Esophagus squamous epithelium (tissue), 4 donors: ENCODE measurements at regions not wholly inside any gene's neighbourhood (a gene's known extent, or its start where the extent isn't known, plus 50 kb on each side); places are given as distances from the start of the nearest gene placed in this dataset.

Source experiments
- POLR2A ChIP-seq, 4 donors: fragments of 450-650 bp; IDR thresholded peaks; one replicate each; pipeline ENCODE4 v1.6.1; 2017; ENCODE audit warnings: antibody characterized with exemption in 4 of 4, mild to moderate bottlenecking in 4 of 4, moderate library complexity in 3 of 4
- TF ChIP-seq, protein P1 (sequence below), 6 experiments: fragments of 450-650 bp in 4 of 6; fragments of 200-600 bp in 2 of 6; sonication (generic) in 2 of 6; IDR thresholded peaks; one replicate each; pipeline ENCODE4 v1.5.1; 2016 to 2019; ENCODE audit warnings: antibody characterized with exemption in 6 of 6, mild to moderate bottlenecking in 4 of 6, moderate library complexity in 4 of 6

- TF ChIP-seq, protein P1, sequence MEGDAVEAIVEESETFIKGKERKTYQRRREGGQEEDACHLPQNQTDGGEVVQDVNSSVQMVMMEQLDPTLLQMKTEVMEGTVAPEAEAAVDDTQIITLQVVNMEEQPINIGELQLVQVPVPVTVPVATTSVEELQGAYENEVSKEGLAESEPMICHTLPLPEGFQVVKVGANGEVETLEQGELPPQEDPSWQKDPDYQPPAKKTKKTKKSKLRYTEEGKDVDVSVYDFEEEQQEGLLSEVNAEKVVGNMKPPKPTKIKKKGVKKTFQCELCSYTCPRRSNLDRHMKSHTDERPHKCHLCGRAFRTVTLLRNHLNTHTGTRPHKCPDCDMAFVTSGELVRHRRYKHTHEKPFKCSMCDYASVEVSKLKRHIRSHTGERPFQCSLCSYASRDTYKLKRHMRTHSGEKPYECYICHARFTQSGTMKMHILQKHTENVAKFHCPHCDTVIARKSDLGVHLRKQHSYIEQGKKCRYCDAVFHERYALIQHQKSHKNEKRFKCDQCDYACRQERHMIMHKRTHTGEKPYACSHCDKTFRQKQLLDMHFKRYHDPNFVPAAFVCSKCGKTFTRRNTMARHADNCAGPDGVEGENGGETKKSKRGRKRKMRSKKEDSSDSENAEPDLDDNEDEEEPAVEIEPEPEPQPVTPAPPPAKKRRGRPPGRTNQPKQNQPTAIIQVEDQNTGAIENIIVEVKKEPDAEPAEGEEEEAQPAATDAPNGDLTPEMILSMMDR (IDR thresholded peaks at IDR 0.05): no peak
- no peak for TF ChIP-seq POLR2A (IDR thresholded peaks at IDR 0.05)
Observed at GRCh38 chr14:34328178-34328577, 133.9 kb downstream of the SPTSSA start.
